Tibial nerve (tissue), 4 donors: ENCODE measurements at regions not wholly inside any gene's neighbourhood (a gene's known extent, or its start where the extent isn't known, plus 50 kb on each side); places are given as distances from the start of the nearest gene placed in this dataset.

Source experiments
- EP300 ChIP-seq, 2 donors: sonication (generic); formaldehyde crosslinking; IDR thresholded peaks; one replicate each; pipeline ENCODE4 v1.6.1; 2017; ENCODE audit warnings: antibody characterized with exemption in 2 of 2, mild to moderate bottlenecking in 1 of 2
- POLR2A ChIP-seq, 2 donors: fragments of 450-650 bp; IDR thresholded peaks; one replicate each; pipeline ENCODE4 v1.6.1; 2017; ENCODE audit warnings: antibody characterized with exemption in 2 of 2, mild to moderate bottlenecking in 2 of 2, moderate library complexity in 2 of 2
- TF ChIP-seq, protein P1 (sequence below), 5 experiments: fragments of 200-600 bp in 3 of 5; fragments of 450-650 bp in 2 of 5; sonication (generic) in 3 of 5; IDR thresholded peaks; one replicate each; pipeline ENCODE4 v1.5.1; 2016 to 2019; ENCODE audit warnings: antibody characterized with exemption in 5 of 5, mild to moderate bottlenecking in 3 of 5, moderate library complexity in 2 of 5

GRCh38 chr14:45785240-45785639 lies 532.2 kb upstream of the MIS18BP1 start:
- TF ChIP-seq, protein P1, sequence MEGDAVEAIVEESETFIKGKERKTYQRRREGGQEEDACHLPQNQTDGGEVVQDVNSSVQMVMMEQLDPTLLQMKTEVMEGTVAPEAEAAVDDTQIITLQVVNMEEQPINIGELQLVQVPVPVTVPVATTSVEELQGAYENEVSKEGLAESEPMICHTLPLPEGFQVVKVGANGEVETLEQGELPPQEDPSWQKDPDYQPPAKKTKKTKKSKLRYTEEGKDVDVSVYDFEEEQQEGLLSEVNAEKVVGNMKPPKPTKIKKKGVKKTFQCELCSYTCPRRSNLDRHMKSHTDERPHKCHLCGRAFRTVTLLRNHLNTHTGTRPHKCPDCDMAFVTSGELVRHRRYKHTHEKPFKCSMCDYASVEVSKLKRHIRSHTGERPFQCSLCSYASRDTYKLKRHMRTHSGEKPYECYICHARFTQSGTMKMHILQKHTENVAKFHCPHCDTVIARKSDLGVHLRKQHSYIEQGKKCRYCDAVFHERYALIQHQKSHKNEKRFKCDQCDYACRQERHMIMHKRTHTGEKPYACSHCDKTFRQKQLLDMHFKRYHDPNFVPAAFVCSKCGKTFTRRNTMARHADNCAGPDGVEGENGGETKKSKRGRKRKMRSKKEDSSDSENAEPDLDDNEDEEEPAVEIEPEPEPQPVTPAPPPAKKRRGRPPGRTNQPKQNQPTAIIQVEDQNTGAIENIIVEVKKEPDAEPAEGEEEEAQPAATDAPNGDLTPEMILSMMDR (IDR thresholded peaks at IDR 0.05), result no peak
- TF ChIP-seq POLR2A (IDR thresholded peaks at IDR 0.05), result no peak
- TF ChIP-seq EP300 (IDR thresholded peaks at IDR 0.05), result no peak
